Stimulated activated CD4-positive, alpha-beta T cell treated with anti-CD3 and anti-CD28 coated beads, Interleukin-12 subunit alpha, Interleukin-12 subunit beta, amount 100 ng/mL, for 4 hours (primary cell): ENCODE measurements at regions not wholly inside any gene's neighbourhood (a gene's known extent, or its start where the extent isn't known, plus 50 kb on each side); places are given as distances from the start of the nearest gene placed in this dataset.

ENCODE experiments used
- DNase-seq: peaks from one replicate; pipeline ENCODE4 v3.0.0-alpha.2; 2020

- DNase-seq = no peak
Measured at GRCh38 chr16:55242667-55243066, 81.3 kb upstream of the IRX6 start.

DNA sequence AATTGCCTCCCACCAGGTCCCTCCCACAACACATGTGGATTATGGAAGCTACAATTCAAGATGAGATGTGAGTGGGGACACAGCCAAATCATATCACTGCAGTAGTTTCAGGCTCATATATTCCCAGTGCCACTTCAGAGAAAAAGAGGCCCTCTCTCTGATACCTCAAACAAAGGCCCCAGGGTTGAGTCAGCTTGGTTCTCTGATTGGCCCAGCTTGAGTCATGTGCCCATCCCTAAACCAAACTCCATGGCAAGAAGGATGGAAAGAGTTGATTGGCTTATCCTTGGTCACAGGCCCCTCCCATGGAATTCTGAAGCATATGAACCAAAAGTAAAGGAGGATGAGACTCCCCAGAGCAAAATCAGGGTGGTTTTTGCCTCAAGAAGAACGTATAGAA lies 75.9 kb upstream of the IRX6 start:
- no peak for DNase-seq

DNA sequence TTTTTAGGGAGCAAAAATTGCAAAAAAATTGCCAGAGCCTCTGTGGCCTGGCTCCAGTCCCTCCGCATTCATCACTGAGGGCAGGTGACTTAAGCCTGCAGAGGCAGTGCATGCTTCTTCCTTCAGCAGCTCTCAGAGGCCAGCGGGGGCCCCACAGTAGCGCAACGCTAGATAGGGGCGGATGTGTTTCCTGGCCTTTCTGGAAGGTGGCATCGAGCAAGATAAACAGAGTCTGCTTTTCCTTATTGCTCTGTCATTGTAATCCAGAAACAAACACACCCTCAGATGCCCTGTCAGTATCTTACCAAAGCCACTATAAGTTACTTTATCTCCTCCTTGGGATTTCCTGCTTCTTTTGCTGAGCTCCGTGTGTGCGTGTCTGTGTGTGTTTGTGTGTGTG lies 75.5 kb upstream of the IRX6 start:
- DNase-seq = no peak

DNA sequence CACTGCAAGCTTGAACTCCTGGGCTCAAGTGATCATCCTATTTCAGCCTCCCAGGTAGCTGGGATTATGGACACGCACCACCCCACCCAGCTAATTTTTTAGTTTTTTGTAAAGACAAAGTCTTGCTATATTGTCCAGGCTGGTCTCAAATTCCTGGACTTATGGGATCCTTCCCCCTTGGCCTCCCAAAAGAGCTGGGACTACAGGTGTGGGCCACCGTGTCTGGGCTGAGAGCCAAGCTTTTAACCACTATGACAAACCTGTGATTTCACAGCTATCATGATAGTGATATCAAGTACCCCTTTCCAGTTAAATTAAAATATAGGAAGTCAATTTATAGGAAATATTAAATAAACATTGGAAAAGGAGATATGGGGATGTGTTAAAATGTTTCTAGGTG lies 74.6 kb upstream of the IRX6 start:
- DNase-seq = no peak

GRCh38 chr16:55249936-55250335 lies 74.1 kb upstream of the IRX6 start:
- no peak for DNase-seq

- no peak for DNase-seq
Measured at GRCh38 chr16:55250701-55251100, 73.3 kb upstream of the IRX6 start.

GRCh38 chr16:55251151-55251550 lies 72.9 kb upstream of the IRX6 start:
- no peak for DNase-seq

GRCh38 chr16:55252577-55252976 lies 71.4 kb upstream of the IRX6 start:
- DNase-seq = no peak

DNA sequence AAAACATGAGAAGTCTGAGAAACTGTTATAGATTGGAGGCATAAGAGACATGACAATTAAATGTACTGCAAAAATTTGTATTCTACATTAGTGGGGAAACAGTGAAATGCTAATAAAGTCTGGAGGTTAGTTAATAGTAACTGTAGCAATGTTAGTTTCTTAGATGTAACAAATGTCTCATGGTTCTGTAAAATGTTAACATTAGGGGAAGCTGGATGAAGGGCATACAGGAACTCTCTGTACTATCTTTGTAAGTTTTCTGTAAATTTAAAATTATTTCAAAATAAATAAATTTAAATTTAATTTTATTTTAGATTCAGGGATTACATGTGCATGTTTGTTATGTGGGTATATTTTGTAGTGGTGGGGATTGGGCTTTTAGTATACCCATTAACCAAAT lies 70.0 kb upstream of the IRX6 start:
- DNase-seq = no peak

DNA sequence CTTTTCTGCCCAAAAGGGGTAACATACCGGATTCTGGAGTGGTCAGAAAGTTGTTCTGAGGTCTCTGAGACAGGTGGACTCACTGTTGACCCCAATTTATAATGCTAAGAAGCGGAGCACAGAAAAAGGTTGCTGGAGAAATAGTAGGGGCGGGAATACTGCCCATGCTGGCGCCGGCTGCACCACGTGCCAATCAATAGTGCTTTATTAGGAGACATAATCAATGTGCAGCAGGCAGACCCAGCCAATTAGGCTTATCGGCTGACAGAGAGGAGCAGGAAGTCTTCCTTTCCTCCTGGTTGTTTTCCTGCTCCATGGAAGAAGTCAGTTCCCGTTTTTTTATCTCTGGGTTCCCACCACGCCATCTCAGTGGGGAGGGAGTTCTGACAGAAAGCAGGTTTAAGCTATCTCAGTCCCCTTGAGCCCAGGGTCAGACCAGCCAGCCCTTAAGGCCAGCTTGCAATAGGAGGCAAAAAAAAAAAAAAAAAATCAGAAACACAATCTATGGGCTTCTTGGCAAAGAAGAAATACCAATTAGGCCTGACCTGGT lies 68.2 kb upstream of the IRX6 start:
- no peak for DNase-seq

- no peak for DNase-seq
Measured at GRCh38 chr16:55256412-55257016, 67.5 kb upstream of the IRX6 start.

- DNase-seq = peak; percentile 32
Measured at GRCh38 chr16:55257966-55258613, 65.9 kb upstream of the IRX6 start.

DNA sequence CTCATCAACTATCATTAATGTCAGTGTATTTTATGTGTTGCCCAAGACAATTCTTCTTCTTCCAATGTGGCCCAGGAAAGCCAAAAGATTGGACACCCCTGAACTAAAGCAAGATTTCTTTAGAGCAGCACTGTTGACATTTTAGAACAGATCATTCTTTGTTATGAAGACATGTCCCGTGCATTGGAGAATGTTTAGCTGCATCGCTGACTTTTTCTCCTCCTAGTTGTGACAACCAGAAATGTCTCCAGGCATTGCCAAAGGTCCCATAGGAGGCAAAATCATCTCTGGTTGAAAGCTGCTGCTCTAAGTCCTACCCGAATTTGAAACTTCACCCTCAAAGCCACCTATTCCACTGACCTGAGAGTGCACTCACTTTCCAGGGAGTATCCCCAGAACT lies 62.7 kb upstream of the IRX6 start:
- no peak for DNase-seq

- no peak for DNase-seq
Measured at GRCh38 chr16:55263271-55264250, 60.4 kb upstream of the IRX6 start.

GRCh38 chr16:55264949-55265348 lies 59.1 kb upstream of the IRX6 start:
- DNase-seq = no peak

- DNase-seq = no peak
Measured at GRCh38 chr16:55265926-55266325, 58.1 kb upstream of the IRX6 start.

- no peak for DNase-seq
Measured at GRCh38 chr16:55271945-55272513, 52.0 kb upstream of the IRX6 start.

DNA sequence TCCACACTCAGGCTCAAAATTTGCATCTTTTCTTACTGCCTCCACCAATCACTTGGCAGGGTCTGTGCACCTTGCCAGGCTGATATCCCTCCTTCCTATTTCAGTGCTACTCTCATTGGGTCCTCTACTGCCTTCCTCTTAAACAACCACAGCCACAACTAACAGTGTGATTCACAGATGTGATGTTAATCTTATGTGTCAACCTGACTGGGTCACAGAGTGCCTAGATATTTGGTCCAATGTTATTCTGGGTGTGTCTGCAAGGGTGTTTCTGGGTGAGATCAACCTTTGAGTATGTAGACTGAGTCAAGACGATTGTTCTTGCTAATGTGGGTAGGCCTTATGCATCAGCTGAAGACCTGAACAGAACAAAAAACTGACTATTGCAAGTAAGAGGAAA lies 51.3 kb upstream of the IRX6 start:
- DNase-seq = no peak

DNA sequence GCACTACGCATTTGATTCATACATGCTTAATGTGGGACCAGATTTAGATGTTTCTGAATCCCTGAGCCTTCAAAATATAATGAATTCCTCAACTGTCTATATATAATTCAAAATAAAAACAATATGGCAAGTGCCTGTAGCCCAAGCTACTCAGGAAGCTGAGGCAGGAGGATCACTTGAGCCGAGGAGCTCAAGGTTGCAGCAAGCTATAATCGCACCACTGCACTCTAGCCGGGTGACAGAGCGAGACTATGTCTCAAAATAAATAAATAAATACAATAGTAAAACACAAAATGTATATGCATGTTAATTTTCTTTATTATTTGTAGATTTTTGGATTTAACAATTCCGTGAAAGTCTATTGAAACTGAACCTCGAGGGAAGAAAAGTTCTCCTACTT lies 50.6 kb upstream of the IRX6 start:
- no peak for DNase-seq

DNA sequence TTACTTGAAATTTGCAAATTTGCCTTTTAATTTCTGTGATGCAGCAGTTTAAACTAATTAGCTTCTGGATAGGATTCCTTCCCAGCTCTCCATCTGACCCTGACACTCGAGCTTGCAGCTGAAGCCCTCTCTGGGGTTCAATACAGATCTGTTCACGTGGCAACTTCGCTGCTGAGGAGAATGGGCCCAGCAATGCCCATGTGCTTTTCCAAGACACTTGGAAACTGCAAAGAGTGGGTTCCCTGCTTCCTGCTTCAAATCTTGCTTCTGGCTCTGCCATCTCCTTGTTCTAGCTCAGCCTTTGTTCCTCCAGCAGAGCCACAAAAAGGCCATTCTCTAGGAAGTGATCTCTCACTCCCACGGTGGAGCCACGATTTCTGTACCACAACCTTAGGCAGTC lies 50.0 kb upstream of the IRX6 start:
- DNase-seq = no peak
